ENCODE measurements at regions not wholly inside any gene's neighbourhood (a gene's known extent, or its start where the extent isn't known, plus 50 kb on each side); places are given as distances from the start of the nearest gene placed in this dataset.

GRCh38 chr6:164695896-164696295 is 613.5 kb downstream of the C6orf118 start:
- no peak overlapping the region for H3K18ac ChIP-seq (ENCODE audit: low read depth, low read length)
- no peak overlapping the region for H2BK120ac ChIP-seq (ENCODE audit: low read depth, low read length)
- no peaks in the 10 kb centered on the region for H3K9me1 ChIP-seq (ENCODE audit: insufficient read depth, low read length)
- CTCF ChIA-PET = no interaction called here
- no peak overlapping the region for H3K56ac ChIP-seq (ENCODE audit: extremely low read depth, insufficient read depth, low read length)
- no peak overlapping the region for H2AK9ac ChIP-seq (replicated peaks; ENCODE audit: low read depth, low read length, poor library complexity)
- H4K20me1 ChIP-seq (ENCODE audit: insufficient read depth, low read length) = no peaks in the 10 kb centered on the region
- H4K5ac ChIP-seq (ENCODE audit: low read depth, low read length) = no peak overlapping the region
- no peak overlapping the region for H3K23ac ChIP-seq (ENCODE audit: low read depth, low read length)
- peaks cover 7% of the 10 kb centered on the region; the same call in 1 of the 2 replicates for H3K9me3 ChIP-seq (ENCODE audit: control insufficient read depth, insufficient read depth, low read length)
- no peak overlapping the region for H2AK5ac ChIP-seq (ENCODE audit: low read depth, low read length)
- H3K27ac ChIP-seq (ENCODE audit: insufficient read depth, low read length) = no peak overlapping the region
- no peak overlapping the region for H4K8ac ChIP-seq (ENCODE audit: low read depth in 2 of 2, low read length in 2 of 2)
- H3K4me3 ChIP-seq (ENCODE audit: insufficient read depth, low read depth, low read length) = no peak overlapping the region
- H2AFZ ChIP-seq (replicated peaks; ENCODE audit: low read length, poor library complexity) = no peak overlapping the region
- H2BK20ac ChIP-seq (ENCODE audit: low read depth, low read length) = no peak overlapping the region
- no peaks in the 10 kb centered on the region for H3K36me3 ChIP-seq (ENCODE audit: control insufficient read depth, insufficient read depth, low read length)
- H2BK5ac ChIP-seq (ENCODE audit: low read depth, low read length, poor library complexity, severe bottlenecking) = no peak overlapping the region
- ATAC-seq (ENCODE audit: low read depth) (no peak), DNase-seq (no peak)
- H3K9ac ChIP-seq (ENCODE audit: low read depth, low read length) = no peak overlapping the region
- H3K4ac ChIP-seq (ENCODE audit: low read depth, low read length) = no peak overlapping the region
- BruUV-seq (replicated peaks) = no TSS peak
- intact Hi-C loops (cut with micrococcal nuclease) (no loop called here), dilution Hi-C loops (cut with HindIII; ENCODE audit: low sequenced_read_pairs, unreplicated experiment) (no loop called here), in situ Hi-C loops (cut with MboI; ENCODE audit: low sequenced_read_pairs) (no loop called here)
- no peak overlapping the region for H3K14ac ChIP-seq (replicated peaks; ENCODE audit: low read depth, low read length)
- H2BK15ac ChIP-seq (ENCODE audit: low read depth, low read length) = no peak overlapping the region
- H3K4me1 ChIP-seq (ENCODE audit: control insufficient read depth, insufficient read depth, low read length) = no peaks in the 10 kb centered on the region
- H4K91ac ChIP-seq (ENCODE audit: insufficient read depth, low read depth, low read length) = no peak overlapping the region
- no peaks in the 10 kb centered on the region for H3K79me1 ChIP-seq (ENCODE audit: low read depth in 1 of 2, low read length in 2 of 2)
- POLR2A ChIA-PET (ENCODE audit: unreplicated experiment) = no interaction called here
- H3K4me2 ChIP-seq (ENCODE audit: low read depth, low read length) = no peak overlapping the region
- H3K27me3 ChIP-seq (ENCODE audit: control insufficient read depth, insufficient read depth, low read length) = no peaks in the 10 kb centered on the region
- 18% methylated on average over 4 of the region's 4 CpGs; no CpG with 5 or more reads in 1 of the 2 experiments for WGBS, 2 experiments (ENCODE audit: extremely low coverage in 2 of 2, insufficient read length in 1 of 2)
- TF ChIP-seq MAZ (IDR thresholded peaks at IDR 0.05; ENCODE audit: borderline replicate concordance, low read depth, low read length) = no peak
- no peak for TF ChIP-seq RAD21 (IDR thresholded peaks at IDR 0.05; ENCODE audit: low read length)
- no peak for TF ChIP-seq RFX5 (IDR thresholded peaks at IDR 0.05; ENCODE audit: low read depth, low read length)
- TF ChIP-seq MAFK (IDR thresholded peaks at IDR 0.05; ENCODE audit: low read depth, low read length) = no peak
- TF ChIP-seq, protein P1, sequence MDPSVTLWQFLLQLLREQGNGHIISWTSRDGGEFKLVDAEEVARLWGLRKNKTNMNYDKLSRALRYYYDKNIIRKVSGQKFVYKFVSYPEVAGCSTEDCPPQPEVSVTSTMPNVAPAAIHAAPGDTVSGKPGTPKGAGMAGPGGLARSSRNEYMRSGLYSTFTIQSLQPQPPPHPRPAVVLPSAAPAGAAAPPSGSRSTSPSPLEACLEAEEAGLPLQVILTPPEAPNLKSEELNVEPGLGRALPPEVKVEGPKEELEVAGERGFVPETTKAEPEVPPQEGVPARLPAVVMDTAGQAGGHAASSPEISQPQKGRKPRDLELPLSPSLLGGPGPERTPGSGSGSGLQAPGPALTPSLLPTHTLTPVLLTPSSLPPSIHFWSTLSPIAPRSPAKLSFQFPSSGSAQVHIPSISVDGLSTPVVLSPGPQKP (IDR thresholded peaks at IDR 0.05; ENCODE audit: borderline replicate concordance, low read depth, low read length) = no peak
- no peak for TF ChIP-seq MXI1 (IDR thresholded peaks at IDR 0.05; ENCODE audit: borderline replicate concordance, low read depth, low read length)
- TF ChIP-seq CHD1 (IDR thresholded peaks at IDR 0.05; ENCODE audit: low read depth, low read length) = no peak
- no peak for TF ChIP-seq BHLHE40 (IDR thresholded peaks at IDR 0.05; ENCODE audit: low read depth, low read length)
- no peak for TF ChIP-seq NFE2L2 (IDR thresholded peaks at IDR 0.05; ENCODE audit: low read depth, low read length)
- no peak for TF ChIP-seq FOS (IDR thresholded peaks at IDR 0.05; ENCODE audit: low read depth, low read length)
- TF ChIP-seq, protein P2, sequence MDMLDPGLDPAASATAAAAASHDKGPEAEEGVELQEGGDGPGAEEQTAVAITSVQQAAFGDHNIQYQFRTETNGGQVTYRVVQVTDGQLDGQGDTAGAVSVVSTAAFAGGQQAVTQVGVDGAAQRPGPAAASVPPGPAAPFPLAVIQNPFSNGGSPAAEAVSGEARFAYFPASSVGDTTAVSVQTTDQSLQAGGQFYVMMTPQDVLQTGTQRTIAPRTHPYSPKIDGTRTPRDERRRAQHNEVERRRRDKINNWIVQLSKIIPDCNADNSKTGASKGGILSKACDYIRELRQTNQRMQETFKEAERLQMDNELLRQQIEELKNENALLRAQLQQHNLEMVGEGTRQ (IDR thresholded peaks at IDR 0.05; ENCODE audit: low read depth, low read length) = no peak
- TF ChIP-seq CEBPB (IDR thresholded peaks at IDR 0.05; ENCODE audit: low read depth, low read length) = no peak
- TF ChIP-seq SMC3 (IDR thresholded peaks at IDR 0.05; ENCODE audit: low read depth, low read length) = no peak

All from IMR-90 (cell line).